H9 (cell line): ENCODE measurements at regions not wholly inside any gene's neighbourhood (a gene's known extent, or its start where the extent isn't known, plus 50 kb on each side); places are given as distances from the start of the nearest gene placed in this dataset.
A peak's percentile ranks its signal among the peaks of the same experiment; 100 is the strongest.

Experiments used
- DNase-seq: peaks from one replicate; pipeline ENCODE4 v3.0.0-alpha.2; 2017
- H2AFZ ChIP-seq: one replicate; pipeline ENCODE4 v1.6.1; 2013; ENCODE audit warnings: mild to moderate bottlenecking, low read length, control low read depth, moderate library complexity
- H2AK5ac ChIP-seq: 2 replicates; pipeline ENCODE4 v1.6.1; 2013; ENCODE audit warnings: low read length, control low read depth, mixed read lengths; ENCODE audit not compliant: insufficient read length
- H2BK120ac ChIP-seq: one replicate; pipeline ENCODE4 v1.6.1; 2013; ENCODE audit warnings: low read depth, mild to moderate bottlenecking, low read length, control low read depth, inconsistent platforms; ENCODE audit not compliant: poor library complexity, severe bottlenecking
- H2BK12ac ChIP-seq: 2 replicates; pipeline ENCODE4 v1.6.1; 2013; ENCODE audit warnings: low read length, control low read depth, mixed read lengths, low read depth; ENCODE audit not compliant: insufficient read length
- H2BK15ac ChIP-seq: 2 replicates; pipeline ENCODE4 v1.6.1; 2013; ENCODE audit warnings: low read depth, low read length, control low read depth
- H2BK20ac ChIP-seq: one replicate; pipeline ENCODE4 v1.6.1; 2013; ENCODE audit warnings: low read depth, mild to moderate bottlenecking, low read length, control low read depth, inconsistent platforms; ENCODE audit not compliant: poor library complexity, severe bottlenecking
- H2BK5ac ChIP-seq: 2 replicates; pipeline ENCODE4 v1.6.1; 2013; ENCODE audit warnings: low read length, control low read depth, mixed read lengths; ENCODE audit not compliant: insufficient read length
- H3K14ac ChIP-seq: 2 replicates; pipeline ENCODE4 v1.6.1; 2013; ENCODE audit warnings: low read length, control low read depth; ENCODE audit not compliant: insufficient read depth
- H3K18ac ChIP-seq: 2 replicates; pipeline ENCODE4 v1.6.1; 2013; ENCODE audit warnings: low read depth, mild to moderate bottlenecking, mixed read lengths, low read length, control low read depth; ENCODE audit not compliant: insufficient read length
- H3K23ac ChIP-seq: 2 replicates; pipeline ENCODE4 v1.6.1; 2013; ENCODE audit warnings: low read length, control low read depth, mixed read lengths, low read depth; ENCODE audit not compliant: insufficient read length
- H3K23me2 ChIP-seq: 2 replicates; pipeline ENCODE4 v1.6.1; 2013; ENCODE audit warnings: low read depth, mild to moderate bottlenecking, mixed read lengths, low read length, control low read depth; ENCODE audit not compliant: insufficient read length, poor library complexity, severe bottlenecking
- H3K27ac ChIP-seq: 2 replicates; pipeline ENCODE4 v1.5.1; 2013; ENCODE audit warnings: low read length, control low read depth, mixed read lengths, low read depth; ENCODE audit not compliant: insufficient read length
- H3K27me3 ChIP-seq: 2 replicates; pipeline ENCODE4 v1.6.1; 2013; ENCODE audit warnings: low read length, control low read depth, inconsistent platforms; ENCODE audit not compliant: insufficient read depth
- H3K4ac ChIP-seq: 2 replicates; pipeline ENCODE4 v1.6.1; 2013; ENCODE audit warnings: low read depth, mild to moderate bottlenecking, control low read depth, inconsistent platforms, low read length, moderate library complexity
- H3K4me1 ChIP-seq: 2 replicates; pipeline ENCODE4 v1.6.1; 2013; ENCODE audit warnings: low read length, control low read depth, inconsistent platforms; ENCODE audit not compliant: insufficient read depth
- H3K4me2 ChIP-seq: 2 replicates; pipeline ENCODE4 v1.6.1; 2013; ENCODE audit warnings: low read length, control low read depth, mixed read lengths; ENCODE audit not compliant: insufficient read length, insufficient read depth
- H3K56ac ChIP-seq: 2 replicates; pipeline ENCODE4 v1.6.1; 2013; ENCODE audit warnings: low read depth, mild to moderate bottlenecking, mixed read lengths, low read length, control low read depth; ENCODE audit not compliant: insufficient read length
- H3K79me1 ChIP-seq: 2 replicates; pipeline ENCODE4 v1.6.1; 2013; ENCODE audit warnings: low read depth, mild to moderate bottlenecking, moderate library complexity, low read length, control low read depth, inconsistent platforms; ENCODE audit not compliant: insufficient read depth, poor library complexity, severe bottlenecking
- H3K79me2 ChIP-seq: 2 replicates; pipeline ENCODE4 v1.6.1; 2013; ENCODE audit warnings: low read length, control low read depth, inconsistent platforms; ENCODE audit not compliant: insufficient read depth
- H3K9ac ChIP-seq: 2 replicates; pipeline ENCODE4 v1.6.1; 2013; ENCODE audit warnings: low read length, control low read depth, mixed read lengths; ENCODE audit not compliant: insufficient read length; ENCODE audit errors: extremely low read depth
- H3K9me3 ChIP-seq: one replicate; pipeline ENCODE4 v1.6.1; 2013; ENCODE audit warnings: low read depth, low read length, inconsistent platforms; ENCODE audit not compliant: control insufficient read depth
- H3T11ph ChIP-seq: one replicate; pipeline ENCODE4 v1.6.1; 2013; ENCODE audit warnings: mild to moderate bottlenecking, low read length, control low read depth, inconsistent platforms
- H4K20me1 ChIP-seq: one replicate; pipeline ENCODE4 v1.6.1; 2013; ENCODE audit not compliant: control insufficient read depth, insufficient read length, insufficient read depth
- H4K5ac ChIP-seq: 2 replicates; pipeline ENCODE4 v1.6.1; 2013; ENCODE audit warnings: low read depth, mild to moderate bottlenecking, mixed read lengths, low read length, control low read depth; ENCODE audit not compliant: insufficient read length
- H4K8ac ChIP-seq: replicated peaks from 2 replicates; pipeline ENCODE4 v1.6.1; 2013; ENCODE audit warnings: low read length, control low read depth, mixed read lengths, low read depth; ENCODE audit not compliant: insufficient read length
- H4K91ac ChIP-seq: 2 replicates; pipeline ENCODE4 v1.6.1; 2013; ENCODE audit warnings: low read depth, mild to moderate bottlenecking, moderate library complexity, mixed read lengths, low read length, control low read depth; ENCODE audit not compliant: insufficient read length
- H3K27ac Mint-ChIP-seq, 3 experiments: 2 replicates in 2 of 3; 3 replicates in 1 of 3; pipeline ENCODE4 v1.8.0; 2020 to 2021; ENCODE audit warnings: mixed read lengths in 3 of 3, mild to moderate bottlenecking in 1 of 3, moderate library complexity in 1 of 3
- H3K27me3 Mint-ChIP-seq: 2 replicates; pipeline ENCODE4 v1.8.0; 2021; ENCODE audit warnings: low read depth, mild to moderate bottlenecking, moderate library complexity, mixed read lengths
- H3K36me3 Mint-ChIP-seq, 3 experiments: 2 replicates in 2 of 3; 3 replicates in 1 of 3; pipeline ENCODE4 v1.8.0; 2020 to 2021; ENCODE audit warnings: low read depth in 3 of 3, mixed read lengths in 3 of 3; ENCODE audit not compliant: insufficient read depth in 1 of 3
- H3K4me1 Mint-ChIP-seq, 2 experiments: 2 replicates each; pipeline ENCODE4 v1.8.0; 2020; ENCODE audit warnings: mixed read lengths in 2 of 2
- H3K4me3 Mint-ChIP-seq, 2 experiments: 2 replicates in 1 of 2; 3 replicates in 1 of 2; pipeline ENCODE4 v1.8.0; 2020 to 2021; ENCODE audit warnings: mild to moderate bottlenecking in 2 of 2, mixed read lengths in 2 of 2, moderate library complexity in 1 of 2
- H3K9me3 Mint-ChIP-seq, 2 experiments: 2 replicates in 1 of 2; 3 replicates in 1 of 2; pipeline ENCODE4 v1.8.0; 2020; ENCODE audit warnings: mild to moderate bottlenecking in 2 of 2, mixed read lengths in 2 of 2, moderate library complexity in 1 of 2
- WGBS: extraction: QIAGEN DNeasy Blood & Tissue Kit; methylation state at CpG from one replicate; pipeline ENCODE4 v1.1.7; 2013; ENCODE audit warnings: missing lambda C conversion rate, low lambda C conversion rate, mixed read lengths; ENCODE audit not compliant: insufficient read length; ENCODE audit errors: extremely low coverage; 5-methylcytosine and 5-hydroxymethylcytosine counted together
- TF ChIP-seq, protein P1 (sequence below): fragments of 200-600 bp; sonication (generic); conservative IDR thresholded peaks from 3 replicates; pipeline ENCODE4 v1.8.0; 2021; ENCODE audit warnings: antibody characterized with exemption, mild to moderate bottlenecking

DNA sequence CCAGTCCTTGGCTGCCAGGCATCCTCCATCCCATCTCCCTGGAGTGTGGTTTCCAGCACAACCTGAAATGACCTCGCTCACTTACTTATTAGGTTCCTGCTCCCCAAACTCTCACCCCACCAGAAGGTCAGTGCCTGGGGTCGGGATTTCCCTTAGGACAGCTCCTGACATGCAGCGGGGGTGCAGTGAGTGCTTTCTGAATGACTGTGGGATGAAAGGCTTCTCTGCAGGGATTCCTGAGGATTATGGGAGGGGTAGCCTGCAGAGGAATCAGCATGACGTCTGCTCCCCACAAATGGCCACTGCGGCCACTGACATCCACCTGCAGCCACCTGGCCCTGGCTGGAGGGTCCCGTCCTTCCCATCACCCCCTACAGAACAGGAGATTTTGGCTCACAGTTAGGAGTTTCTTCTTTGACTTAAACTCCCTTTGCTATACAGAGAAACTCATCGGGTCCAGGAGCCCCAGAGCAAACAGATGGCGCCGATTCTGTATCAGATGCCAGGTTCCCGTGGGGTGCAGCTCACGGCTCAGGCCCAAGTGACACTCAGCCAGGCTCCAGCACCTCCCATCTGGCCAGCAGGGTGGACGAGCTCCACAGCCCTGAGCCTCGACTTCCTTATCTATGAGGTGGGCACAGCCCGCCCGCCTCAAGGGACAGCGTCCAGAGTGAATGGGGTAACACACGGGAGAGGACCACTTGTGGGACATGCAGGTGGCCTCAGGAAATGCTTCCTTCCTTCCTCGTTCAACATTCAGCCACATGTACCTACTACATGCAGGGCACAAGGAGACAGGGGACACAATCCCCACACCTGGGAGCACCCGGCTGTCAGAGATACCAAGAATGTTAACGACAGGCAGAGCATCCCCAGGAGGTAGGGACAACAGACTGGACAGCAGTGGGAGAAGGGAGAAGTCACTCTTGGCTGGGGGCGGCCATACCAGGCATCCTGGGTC is 69.8 kb downstream of the RMI2 start:
- H3K4me3 Mint-ChIP-seq = no peak overlapping the region; a peak in 1 of 5 replicates
- no peaks in the 10 kb centered on the region; a peak in 1 of 5 replicates for H3K9me3 Mint-ChIP-seq
- Histone ChIP-seq H3K14ac (no peak overlapping the region; the same call in 1 of the 2 replicates), H3K4me1 (peaks cover 2% of the 10 kb centered on the region; the same call in 1 of the 2 replicates), H3K79me2 (no peaks in the 10 kb centered on the region), H3K4ac (no peak overlapping the region), H3K56ac (no peak overlapping the region), H2AK5ac (no peak overlapping the region), H4K8ac (no peak overlapping the region), H4K20me1 (no peaks in the 10 kb centered on the region), H3K23me2 (no peaks in the 10 kb centered on the region), H3K23ac (no peak overlapping the region), H3K9ac (no peak overlapping the region), H2BK120ac (no peak overlapping the region), H4K5ac (no peak overlapping the region), H3K79me1 (no peaks in the 10 kb centered on the region), H2BK12ac (no peak overlapping the region), H2BK20ac (no peak overlapping the region), H3K27me3 (no peaks in the 10 kb centered on the region), H2BK5ac (no peak overlapping the region), H3K4me2 (no peak overlapping the region), H2AFZ (no peak overlapping the region), H4K91ac (no peak overlapping the region), H2BK15ac (no peak overlapping the region), H3K9me3 (no peaks in the 10 kb centered on the region), H3K18ac (no peak overlapping the region), H3K27ac (no peak overlapping the region), H3T11ph (no peak overlapping the region)
- no CpG with 5 or more reads among the region's 21 CpGs for WGBS
- peaks cover 5% of the 10 kb centered on the region for H3K27me3 Mint-ChIP-seq
- peak overlapping the region in 1 of 3 experiments; percentile 49; a peak in 2 of 7 replicates for H3K27ac Mint-ChIP-seq
- TF ChIP-seq, protein P1, sequence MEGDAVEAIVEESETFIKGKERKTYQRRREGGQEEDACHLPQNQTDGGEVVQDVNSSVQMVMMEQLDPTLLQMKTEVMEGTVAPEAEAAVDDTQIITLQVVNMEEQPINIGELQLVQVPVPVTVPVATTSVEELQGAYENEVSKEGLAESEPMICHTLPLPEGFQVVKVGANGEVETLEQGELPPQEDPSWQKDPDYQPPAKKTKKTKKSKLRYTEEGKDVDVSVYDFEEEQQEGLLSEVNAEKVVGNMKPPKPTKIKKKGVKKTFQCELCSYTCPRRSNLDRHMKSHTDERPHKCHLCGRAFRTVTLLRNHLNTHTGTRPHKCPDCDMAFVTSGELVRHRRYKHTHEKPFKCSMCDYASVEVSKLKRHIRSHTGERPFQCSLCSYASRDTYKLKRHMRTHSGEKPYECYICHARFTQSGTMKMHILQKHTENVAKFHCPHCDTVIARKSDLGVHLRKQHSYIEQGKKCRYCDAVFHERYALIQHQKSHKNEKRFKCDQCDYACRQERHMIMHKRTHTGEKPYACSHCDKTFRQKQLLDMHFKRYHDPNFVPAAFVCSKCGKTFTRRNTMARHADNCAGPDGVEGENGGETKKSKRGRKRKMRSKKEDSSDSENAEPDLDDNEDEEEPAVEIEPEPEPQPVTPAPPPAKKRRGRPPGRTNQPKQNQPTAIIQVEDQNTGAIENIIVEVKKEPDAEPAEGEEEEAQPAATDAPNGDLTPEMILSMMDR = no peak
- peaks cover 15 to 17% of the 10 kb centered on the region in 2 experiments for H3K4me1 Mint-ChIP-seq
- H3K36me3 Mint-ChIP-seq = no peaks in the 10 kb centered on the region
- DNase-seq = no peak
